OCI-LY7 (cell line): ENCODE measurements at regions not wholly inside any gene's neighbourhood (a gene's known extent, or its start where the extent isn't known, plus 50 kb on each side); places are given as distances from the start of the nearest gene placed in this dataset.

Experiments used
- BruUV-seq: library from RNA; stranded (reverse); fragments of 400-500 nt; replicated peaks from 2 replicates; lab custom pipeline; 2021; lab: Mats Ljungman, UMichigan
- CTCF ChIA-PET: fragments of 300-600 bp; sonication (Branson Sonifier 250); formaldehyde crosslinking; loops from one replicate; lab custom pipeline; 2022; ENCODE audit warnings: antibody characterized with exemption; ENCODE audit not compliant: unreplicated experiment; lab: Charles Lee
- POLR2A ChIA-PET: fragments of 300-600 bp; sonication (Branson Sonifier 250); formaldehyde crosslinking; loops from one replicate; lab custom pipeline; 2022; ENCODE audit warnings: antibody characterized with exemption; lab: Charles Lee
- DNase-seq: peaks from one replicate; pipeline ENCODE4 v3.0.0-alpha.2; 2015; ENCODE audit warnings: low spot score
- H2AFZ ChIP-seq: fragments of 200-600 bp; sonication (generic), shearing (Covaris generic); 2 replicates; pipeline ENCODE4 v1.6.1; 2014; ENCODE audit warnings: mild to moderate bottlenecking, antibody characterized with exemption, low read length, moderate library complexity
- H3K27ac ChIP-seq: fragments of 200-600 bp; sonication (generic); 2 replicates; pipeline ENCODE4 v1.5.1; 2014; ENCODE audit warnings: mixed run types, low read depth, mild to moderate bottlenecking, moderate library complexity, low read length, inconsistent platforms; ENCODE audit not compliant: poor library complexity, severe bottlenecking
- H3K36me3 ChIP-seq: fragments of 200-600 bp; sonication (generic); 2 replicates; pipeline ENCODE4 v1.6.1; 2014; ENCODE audit warnings: mild to moderate bottlenecking, antibody characterized with exemption, low read length, moderate library complexity, mixed read lengths; ENCODE audit not compliant: insufficient read depth
- H3K4me1 ChIP-seq: fragments of 200-600 bp; sonication (generic); 2 replicates; pipeline ENCODE4 v1.5.1; 2014; ENCODE audit warnings: mild to moderate bottlenecking, low read length; ENCODE audit not compliant: insufficient read depth, poor library complexity, severe bottlenecking
- H3K4me2 ChIP-seq: fragments of 200-600 bp; sonication (generic); 2 replicates; pipeline ENCODE4 v1.6.1; 2014; ENCODE audit warnings: mild to moderate bottlenecking, low read length
- H3K4me3 ChIP-seq: fragments of 200-600 bp; sonication (generic); 2 replicates; pipeline ENCODE4 v1.5.1; 2014; ENCODE audit warnings: mild to moderate bottlenecking, low read depth, low read length; ENCODE audit not compliant: poor library complexity, severe bottlenecking
- H3K79me2 ChIP-seq: fragments of 200-600 bp; sonication (generic); 2 replicates; pipeline ENCODE4 v1.6.1; 2016; ENCODE audit warnings: low read depth, mild to moderate bottlenecking, low read length, moderate library complexity, mixed read lengths; ENCODE audit not compliant: insufficient read depth
- H3K9me2 ChIP-seq: fragments of 200-600 bp; sonication (generic); 2 replicates; pipeline ENCODE4 v1.6.1; 2016; ENCODE audit warnings: mild to moderate bottlenecking, low read length, mixed read lengths; ENCODE audit not compliant: insufficient read depth
- H3K9me3 ChIP-seq: fragments of 200-600 bp; sonication (generic); 2 replicates; pipeline ENCODE4 v1.6.1; 2014; ENCODE audit warnings: mild to moderate bottlenecking, mixed run types, low read length, mixed read lengths
- H4K20me1 ChIP-seq: fragments of 200-600 bp; sonication (generic); 2 replicates; pipeline ENCODE4 v1.6.1; 2014; ENCODE audit warnings: mild to moderate bottlenecking, antibody characterized with exemption, low read length, moderate library complexity, mixed read lengths; ENCODE audit not compliant: insufficient read depth
- EZH2phosphoT487 ChIP-seq: fragments of 200-600 bp; sonication (generic); IDR thresholded peaks from 2 replicates; pipeline ENCODE4 v1.6.1; 2018; ENCODE audit warnings: low read depth, borderline replicate concordance, mild to moderate bottlenecking, mixed run types, antibody characterized with exemption, low read length, moderate library complexity, mixed read lengths
- intact Hi-C: fragments of 100-400 bp; cut with micrococcal nuclease; formaldehyde crosslinking; loops from one replicate; pipeline ENCODE4 v1.10.0; 2022; ENCODE audit not compliant: unreplicated experiment
- TF ChIP-seq, protein P1 (sequence below): fragments of 200-600 bp; sonication (generic); conservative IDR thresholded peaks from 2 replicates; pipeline ENCODE4 v1.5.1; 2014; ENCODE audit warnings: mild to moderate bottlenecking, antibody characterized with exemption, low read length, moderate library complexity, mixed read lengths

- no TSS peak for BruUV-seq
- DNase-seq, result no peak
- Histone ChIP-seq H3K27ac (no peak overlapping the region), H3K4me3 (no peak overlapping the region), H3K36me3 (no peaks in the 10 kb centered on the region), H4K20me1 (no peaks in the 10 kb centered on the region), H3K79me2 (no peaks in the 10 kb centered on the region), H3K4me2 (no peak overlapping the region), H3K4me1 (no peaks in the 10 kb centered on the region), H3K9me2 (no peaks in the 10 kb centered on the region), H2AFZ (no peak overlapping the region), H3K9me3 (no peaks in the 10 kb centered on the region)
- CTCF ChIA-PET, result no interaction called here
- POLR2A ChIA-PET, result no interaction called here
- TF ChIP-seq EZH2phosphoT487, result no peak
- TF ChIP-seq, protein P1, sequence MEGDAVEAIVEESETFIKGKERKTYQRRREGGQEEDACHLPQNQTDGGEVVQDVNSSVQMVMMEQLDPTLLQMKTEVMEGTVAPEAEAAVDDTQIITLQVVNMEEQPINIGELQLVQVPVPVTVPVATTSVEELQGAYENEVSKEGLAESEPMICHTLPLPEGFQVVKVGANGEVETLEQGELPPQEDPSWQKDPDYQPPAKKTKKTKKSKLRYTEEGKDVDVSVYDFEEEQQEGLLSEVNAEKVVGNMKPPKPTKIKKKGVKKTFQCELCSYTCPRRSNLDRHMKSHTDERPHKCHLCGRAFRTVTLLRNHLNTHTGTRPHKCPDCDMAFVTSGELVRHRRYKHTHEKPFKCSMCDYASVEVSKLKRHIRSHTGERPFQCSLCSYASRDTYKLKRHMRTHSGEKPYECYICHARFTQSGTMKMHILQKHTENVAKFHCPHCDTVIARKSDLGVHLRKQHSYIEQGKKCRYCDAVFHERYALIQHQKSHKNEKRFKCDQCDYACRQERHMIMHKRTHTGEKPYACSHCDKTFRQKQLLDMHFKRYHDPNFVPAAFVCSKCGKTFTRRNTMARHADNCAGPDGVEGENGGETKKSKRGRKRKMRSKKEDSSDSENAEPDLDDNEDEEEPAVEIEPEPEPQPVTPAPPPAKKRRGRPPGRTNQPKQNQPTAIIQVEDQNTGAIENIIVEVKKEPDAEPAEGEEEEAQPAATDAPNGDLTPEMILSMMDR, result no peak
- intact Hi-C loops, result no loop called here
These were observed 572.2 kb downstream of the TBC1D22A start for GRCh38 chr22:47334601-47335000.

- intact Hi-C loops, result no loop called here
- Histone ChIP-seq H2AFZ (no peak overlapping the region), H3K4me1 (no peaks in the 10 kb centered on the region), H3K4me3 (no peak overlapping the region), H3K36me3 (no peaks in the 10 kb centered on the region), H3K27ac (no peak overlapping the region), H3K4me2 (no peak overlapping the region), H3K9me2 (no peaks in the 10 kb centered on the region), H3K79me2 (no peaks in the 10 kb centered on the region), H4K20me1 (no peaks in the 10 kb centered on the region), H3K9me3 (no peaks in the 10 kb centered on the region)
- DNase-seq, result no peak
- TF ChIP-seq EZH2phosphoT487, result no peak
- TF ChIP-seq, protein P1, result no peak
- no TSS peak for BruUV-seq
- ChIA-PET POLR2A (no interaction called here), CTCF (no interaction called here)
These were observed 571.2 kb downstream of the TBC1D22A start for GRCh38 chr22:47333625-47334024.

- Histone ChIP-seq H3K36me3 (no peaks in the 10 kb centered on the region), H4K20me1 (no peaks in the 10 kb centered on the region), H3K9me3 (no peaks in the 10 kb centered on the region), H3K9me2 (no peaks in the 10 kb centered on the region), H3K4me1 (no peaks in the 10 kb centered on the region), H3K27ac (no peak overlapping the region), H2AFZ (no peak overlapping the region), H3K79me2 (no peaks in the 10 kb centered on the region), H3K4me2 (no peak overlapping the region), H3K4me3 (no peak overlapping the region)
- no peak for DNase-seq
- TF ChIP-seq EZH2phosphoT487, result no peak
- TF ChIP-seq, protein P1, result no peak
- ChIA-PET CTCF (no interaction called here), POLR2A (interaction anchor here (0.6 kb wide), 1 partner anchor 1113 kb away, joined by 5 read pairs; no protein-coding TSS in a partner anchor)
- BruUV-seq, result no TSS peak
- intact Hi-C loops, result no loop called here
These were observed 570.0 kb downstream of the TBC1D22A start for GRCh38 chr22:47332246-47332980.
